ENCODE measurements at regions not wholly inside any gene's neighbourhood (a gene's known extent, or its start where the extent isn't known, plus 50 kb on each side); places are given as distances from the start of the nearest gene placed in this dataset.
"Not testable (repeated sequence)": the region's sequence is repeated elsewhere in the genome, so short reads cannot be mapped to it uniquely, and the experiment has no call there.

GRCh38 chr11:71383461-71383860 is 64.7 kb downstream of the DHCR7 start:
- Mint-ChIP-seq H3K4me3 (no peak overlapping the region), H3K4me1 (ENCODE audit: low read depth) (no peaks in the 10 kb centered on the region), H3K9me3 (no peaks in the 10 kb centered on the region), H3K27ac (no peak overlapping the region), H3K27me3 (peaks cover 25% of the 10 kb centered on the region), H3K36me3 (ENCODE audit: low read depth) (no peaks in the 10 kb centered on the region)
- no peak for DNase-seq

- H3K4me3 Mint-ChIP-seq: no peak overlapping the region
- DNase-seq: no peak
- H3K4me1 Mint-ChIP-seq (ENCODE audit: low read depth): no peaks in the 10 kb centered on the region
- no peaks in the 10 kb centered on the region for H3K9me3 Mint-ChIP-seq
- no peak overlapping the region for H3K27ac Mint-ChIP-seq
- peaks cover 33% of the 10 kb centered on the region for H3K27me3 Mint-ChIP-seq
- no peaks in the 10 kb centered on the region for H3K36me3 Mint-ChIP-seq (ENCODE audit: low read depth)
These were observed 66.2 kb downstream of the DHCR7 start for GRCh38 chr11:71381781-71382505.

GRCh38 chr11:71379701-71380100 is 68.5 kb downstream of the DHCR7 start:
- no peaks in the 10 kb centered on the region for H3K4me1 Mint-ChIP-seq (ENCODE audit: low read depth)
- no peak overlapping the region for H3K27ac Mint-ChIP-seq
- no peaks in the 10 kb centered on the region for H3K9me3 Mint-ChIP-seq
- no peak overlapping the region for H3K4me3 Mint-ChIP-seq
- peaks cover 44% of the 10 kb centered on the region for H3K27me3 Mint-ChIP-seq
- no peaks in the 10 kb centered on the region for H3K36me3 Mint-ChIP-seq (ENCODE audit: low read depth)
- DNase-seq: no peak

- H3K36me3 Mint-ChIP-seq (ENCODE audit: low read depth): no peaks in the 10 kb centered on the region
- no peaks in the 10 kb centered on the region for H3K9me3 Mint-ChIP-seq
- peaks cover 23% of the 10 kb centered on the region for H3K27me3 Mint-ChIP-seq
- no peak for DNase-seq
- no peak overlapping the region for H3K4me3 Mint-ChIP-seq
- H3K4me1 Mint-ChIP-seq (ENCODE audit: low read depth): no peaks in the 10 kb centered on the region
- H3K27ac Mint-ChIP-seq: no peak overlapping the region
These were observed 74.3 kb downstream of the DHCR7 start for GRCh38 chr11:71373791-71374454.

- H3K27me3 Mint-ChIP-seq: peaks cover 23% of the 10 kb centered on the region
- no peak overlapping the region for H3K4me3 Mint-ChIP-seq
- H3K4me1 Mint-ChIP-seq (ENCODE audit: low read depth): no peaks in the 10 kb centered on the region
- no peak for DNase-seq
- H3K27ac Mint-ChIP-seq: no peak overlapping the region
- H3K36me3 Mint-ChIP-seq (ENCODE audit: low read depth): no peaks in the 10 kb centered on the region
- no peaks in the 10 kb centered on the region for H3K9me3 Mint-ChIP-seq
These were observed 75.2 kb downstream of the DHCR7 start for GRCh38 chr11:71372693-71373657.

- no peak overlapping the region for H3K27ac Mint-ChIP-seq
- H3K36me3 Mint-ChIP-seq (ENCODE audit: low read depth): no peaks in the 10 kb centered on the region
- no peaks in the 10 kb centered on the region for H3K4me1 Mint-ChIP-seq (ENCODE audit: low read depth)
- H3K4me3 Mint-ChIP-seq: no peak overlapping the region
- no peak for DNase-seq
- no peaks in the 10 kb centered on the region for H3K9me3 Mint-ChIP-seq
- H3K27me3 Mint-ChIP-seq: peaks cover 19% of the 10 kb centered on the region
These were observed 76.5 kb downstream of the DHCR7 start for GRCh38 chr11:71371674-71372069.

- no peak for DNase-seq
- Mint-ChIP-seq H3K4me1 (ENCODE audit: low read depth) (no peaks in the 10 kb centered on the region), H3K27ac (no peak overlapping the region), H3K27me3 (peaks cover 13% of the 10 kb centered on the region), H3K4me3 (no peak overlapping the region), H3K9me3 (no peaks in the 10 kb centered on the region), H3K36me3 (ENCODE audit: low read depth) (no peaks in the 10 kb centered on the region)
These were observed 77.1 kb downstream of the DHCR7 start for GRCh38 chr11:71370895-71371673.

GRCh38 chr11:71370020-71370747 is 78.0 kb downstream of the DHCR7 start:
- no peaks in the 10 kb centered on the region for H3K36me3 Mint-ChIP-seq (ENCODE audit: low read depth)
- H3K27me3 Mint-ChIP-seq: peaks cover 11% of the 10 kb centered on the region
- H3K4me3 Mint-ChIP-seq: no peak overlapping the region
- no peak for DNase-seq
- no peaks in the 10 kb centered on the region for H3K4me1 Mint-ChIP-seq (ENCODE audit: low read depth)
- H3K27ac Mint-ChIP-seq: no peak overlapping the region
- H3K9me3 Mint-ChIP-seq: no peaks in the 10 kb centered on the region

- DNase-seq: no peak
- Mint-ChIP-seq H3K27ac (no peak overlapping the region), H3K4me1 (ENCODE audit: low read depth) (no peaks in the 10 kb centered on the region), H3K36me3 (ENCODE audit: low read depth) (no peaks in the 10 kb centered on the region), H3K4me3 (no peak overlapping the region), H3K27me3 (peaks cover 7% of the 10 kb centered on the region), H3K9me3 (no peaks in the 10 kb centered on the region)
These were observed 78.8 kb downstream of the DHCR7 start for GRCh38 chr11:71369411-71369810.

- Mint-ChIP-seq H3K9me3 (no peaks in the 10 kb centered on the region), H3K27ac (no peak overlapping the region), H3K4me3 (no peak overlapping the region), H3K36me3 (ENCODE audit: low read depth) (no peaks in the 10 kb centered on the region), H3K4me1 (ENCODE audit: low read depth) (no peaks in the 10 kb centered on the region), H3K27me3 (peaks cover 7% of the 10 kb centered on the region)
- DNase-seq: no peak
These were observed 79.2 kb downstream of the DHCR7 start for GRCh38 chr11:71368966-71369365.

- H3K4me3 Mint-ChIP-seq: no peak overlapping the region
- peaks cover 7% of the 10 kb centered on the region for H3K27me3 Mint-ChIP-seq
- no peak overlapping the region for H3K27ac Mint-ChIP-seq
- H3K4me1 Mint-ChIP-seq (ENCODE audit: low read depth): no peaks in the 10 kb centered on the region
- no peaks in the 10 kb centered on the region for H3K36me3 Mint-ChIP-seq (ENCODE audit: low read depth)
- no peak for DNase-seq
- no peaks in the 10 kb centered on the region for H3K9me3 Mint-ChIP-seq
These were observed 80.4 kb downstream of the DHCR7 start for GRCh38 chr11:71367756-71368155.

GRCh38 chr11:71367276-71367675 is 80.9 kb downstream of the DHCR7 start:
- H3K9me3 Mint-ChIP-seq; H3K4me3 Mint-ChIP-seq; H3K36me3 Mint-ChIP-seq (ENCODE audit: low read depth); H3K27ac Mint-ChIP-seq; DNase-seq; H3K4me1 Mint-ChIP-seq (ENCODE audit: low read depth); H3K27me3 Mint-ChIP-seq: not testable (repeated sequence)

GRCh38 chr11:71366076-71366475 is 82.1 kb downstream of the DHCR7 start:
- Mint-ChIP-seq H3K27ac (no peak overlapping the region), H3K36me3 (ENCODE audit: low read depth) (no peaks in the 10 kb centered on the region), H3K4me1 (ENCODE audit: low read depth) (no peaks in the 10 kb centered on the region), H3K27me3 (peaks cover 7% of the 10 kb centered on the region), H3K9me3 (no peaks in the 10 kb centered on the region), H3K4me3 (no peak overlapping the region)
- no peak for DNase-seq

- DNase-seq: no peak
- Mint-ChIP-seq H3K27ac (no peak overlapping the region), H3K27me3 (peaks cover 7% of the 10 kb centered on the region), H3K36me3 (ENCODE audit: low read depth) (no peaks in the 10 kb centered on the region), H3K9me3 (no peaks in the 10 kb centered on the region), H3K4me3 (no peak overlapping the region), H3K4me1 (ENCODE audit: low read depth) (no peaks in the 10 kb centered on the region)
These were observed 82.6 kb downstream of the DHCR7 start for GRCh38 chr11:71365626-71366025.
